Stomach (tissue), 4 donors: ENCODE measurements at regions not wholly inside any gene's neighbourhood (a gene's known extent, or its start where the extent isn't known, plus 50 kb on each side); places are given as distances from the start of the nearest gene placed in this dataset.

Experiments
- CTCF ChIP-seq, 7 experiments: fragments of 450-650 bp in 4 of 7; fragments of 200-600 bp in 3 of 7; sonication (generic) in 3 of 7; IDR thresholded peaks; one replicate each; pipeline ENCODE4 v1.5.1; 2016 to 2019; ENCODE audit warnings: antibody characterized with exemption in 7 of 7, control low read depth in 2 of 7, mild to moderate bottlenecking in 1 of 7
- EP300 ChIP-seq: sonication (generic); formaldehyde crosslinking; IDR thresholded peaks from one replicate; pipeline ENCODE4 v1.6.1; 2017; ENCODE audit warnings: antibody characterized with exemption
- POLR2A ChIP-seq, 4 donors: fragments of 450-650 bp; IDR thresholded peaks; one replicate each; pipeline ENCODE4 v1.6.1; 2016; ENCODE audit warnings: antibody characterized with exemption in 4 of 4, control low read depth in 2 of 4, mild to moderate bottlenecking in 1 of 4, moderate library complexity in 1 of 4

GRCh38 chr9:106326493-106326892 is 536.5 kb upstream of the ZNF462 start:
- TF ChIP-seq POLR2A (IDR thresholded peaks at IDR 0.05): no peak
- no peak for TF ChIP-seq CTCF (IDR thresholded peaks at IDR 0.05)
- TF ChIP-seq EP300: no peak
